ENCODE measurements at regions not wholly inside any gene's neighbourhood (a gene's known extent, or its start where the extent isn't known, plus 50 kb on each side); places are given as distances from the start of the nearest gene placed in this dataset.

DNA sequence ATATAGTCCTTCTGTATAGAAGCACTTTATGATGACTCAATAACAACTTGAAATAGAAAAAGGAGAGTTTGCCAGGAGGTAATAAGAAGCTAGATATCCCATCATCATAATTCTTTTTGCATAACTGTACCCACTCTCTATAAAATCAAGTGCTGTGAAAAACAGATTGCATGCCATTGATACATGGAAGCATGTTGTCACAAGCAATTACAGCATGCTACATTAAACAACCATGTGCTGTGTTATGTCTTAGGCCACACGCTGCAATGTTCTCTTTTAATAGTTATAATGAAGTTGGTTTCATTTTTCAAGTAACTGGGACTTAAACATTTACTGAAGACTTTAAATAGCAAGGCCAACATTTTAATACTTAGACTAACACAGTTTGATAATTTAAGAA lies 264.2 kb downstream of the RPRM start:
- Histone ChIP-seq H3K27ac (no peak overlapping the region), H3K36me3 (replicated peaks) (no peaks in the 10 kb centered on the region), H3K27me3 (replicated peaks) (no peaks in the 10 kb centered on the region), H3K4me3 (ENCODE audit: low read depth, low read length) (no peak overlapping the region)
- no peak for TF ChIP-seq CTCF (IDR thresholded peaks at IDR 0.05; ENCODE audit: low read depth, low read length, missing control alignments)
- in situ Hi-C loops (cut with HindIII; ENCODE audit: low pct_ligation_motif_present, low sequenced_read_pairs): no loop called here
- DNase-seq: no peak

GRCh38 chr2:153213022-153213421 lies 265.5 kb downstream of the RPRM start:
- Histone ChIP-seq H3K27me3 (replicated peaks) (no peaks in the 10 kb centered on the region), H3K36me3 (replicated peaks) (no peaks in the 10 kb centered on the region), H3K4me3 (ENCODE audit: low read depth, low read length) (no peak overlapping the region), H3K27ac (no peak overlapping the region)
- no peak for TF ChIP-seq CTCF (IDR thresholded peaks at IDR 0.05; ENCODE audit: low read depth, low read length, missing control alignments)
- no peak for DNase-seq
- in situ Hi-C loops (cut with HindIII; ENCODE audit: low pct_ligation_motif_present, low sequenced_read_pairs): no loop called here

- in situ Hi-C loops (cut with HindIII; ENCODE audit: low pct_ligation_motif_present, low sequenced_read_pairs): no loop called here
- no peak for DNase-seq
- no peak for TF ChIP-seq CTCF (IDR thresholded peaks at IDR 0.05; ENCODE audit: low read depth, low read length, missing control alignments)
- Histone ChIP-seq H3K4me3 (ENCODE audit: low read depth, low read length) (no peak overlapping the region), H3K27me3 (replicated peaks) (no peaks in the 10 kb centered on the region), H3K27ac (no peak overlapping the region), H3K36me3 (replicated peaks) (no peaks in the 10 kb centered on the region)
These were observed 280.9 kb downstream of the RPRM start for GRCh38 chr2:153197402-153198386.

DNA sequence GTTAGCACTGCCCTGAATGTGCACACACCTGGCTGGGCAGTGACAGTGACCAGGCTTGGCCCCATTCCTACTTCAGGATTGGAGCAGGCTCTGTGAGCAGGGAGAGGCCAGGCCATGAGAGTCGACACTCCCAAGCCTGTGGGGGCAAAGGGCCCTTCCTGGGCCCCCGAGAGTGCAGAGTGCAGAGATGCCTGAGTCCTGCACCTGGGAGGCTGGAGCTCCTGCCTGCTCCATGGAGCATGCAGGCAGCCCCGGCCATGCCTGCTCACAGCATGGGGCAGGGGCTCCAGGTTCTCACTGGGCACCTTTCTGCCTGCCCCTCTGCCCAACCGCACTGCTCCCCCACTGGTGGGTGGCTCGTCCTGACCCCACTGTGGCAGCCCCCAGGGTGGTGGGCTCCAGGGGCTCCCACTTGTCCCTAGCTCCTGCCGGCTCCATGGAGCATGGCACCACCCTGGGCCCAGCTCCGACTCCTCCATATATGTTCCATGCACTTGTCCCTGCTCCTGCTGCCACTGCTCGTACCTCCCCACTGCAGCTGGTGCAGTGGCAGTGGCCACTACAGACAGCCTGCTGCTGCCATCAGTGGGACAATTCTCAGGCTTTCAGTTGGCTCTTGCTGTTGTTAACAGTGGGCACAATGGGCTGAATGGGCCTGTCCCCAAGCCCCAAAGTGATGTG lies 282.0 kb downstream of the RPRM start:
- H3K4me3 ChIP-seq (ENCODE audit: low read depth, low read length): no peak overlapping the region
- no peak for TF ChIP-seq CTCF (IDR thresholded peaks at IDR 0.05; ENCODE audit: low read depth, low read length, missing control alignments)
- in situ Hi-C loops (cut with HindIII; ENCODE audit: low pct_ligation_motif_present, low sequenced_read_pairs): no loop called here
- no peak for DNase-seq
- no peak overlapping the region for H3K27ac ChIP-seq
- H3K27me3 ChIP-seq (replicated peaks): no peaks in the 10 kb centered on the region
- no peaks in the 10 kb centered on the region for H3K36me3 ChIP-seq (replicated peaks)

DNA sequence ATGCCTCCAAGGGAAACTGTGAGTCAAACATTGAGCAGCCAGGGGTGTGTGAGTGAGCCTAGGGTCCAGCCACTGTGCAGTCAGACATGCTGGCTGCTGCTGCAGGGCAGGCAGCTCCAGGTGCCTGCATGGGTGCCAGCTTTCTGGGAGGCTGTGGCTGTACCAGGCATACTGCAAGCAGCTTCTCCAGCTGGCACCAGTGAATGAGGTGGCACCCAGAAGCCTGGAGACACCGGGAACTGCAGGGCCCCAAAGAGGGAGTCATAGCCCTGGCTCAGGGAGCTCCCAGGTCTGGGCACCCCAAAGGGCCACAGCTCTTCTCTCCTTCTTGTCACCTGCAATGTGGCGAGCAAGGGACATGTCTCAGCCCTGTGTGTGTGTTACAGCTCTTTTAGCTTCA lies 283.2 kb downstream of the RPRM start:
- no peaks in the 10 kb centered on the region for H3K27me3 ChIP-seq (replicated peaks)
- no peak for DNase-seq
- no peak for TF ChIP-seq CTCF (IDR thresholded peaks at IDR 0.05; ENCODE audit: low read depth, low read length, missing control alignments)
- no peak overlapping the region for H3K27ac ChIP-seq
- no peaks in the 10 kb centered on the region for H3K36me3 ChIP-seq (replicated peaks)
- in situ Hi-C loops (cut with HindIII; ENCODE audit: low pct_ligation_motif_present, low sequenced_read_pairs): no loop called here
- no peak overlapping the region for H3K4me3 ChIP-seq (ENCODE audit: low read depth, low read length)

Measured in brain microvascular endothelial cell (primary cell).